ENCODE measurements at regions not wholly inside any gene's neighbourhood (a gene's known extent, or its start where the extent isn't known, plus 50 kb on each side); places are given as distances from the start of the nearest gene placed in this dataset.

- FAIRE-seq = no peak
- no peak for DNase-seq (ENCODE audit: extremely low spot score, insufficient read length, low read depth)
These were observed 112.7 kb upstream of the TMPO start for GRCh38 chr12:98402671-98403070.

GRCh38 chr12:98403385-98403784 is 112.0 kb upstream of the TMPO start:
- DNase-seq (ENCODE audit: extremely low spot score, insufficient read length, low read depth) (no peak), FAIRE-seq (no peak)

- DNase-seq (ENCODE audit: extremely low spot score, insufficient read length, low read depth) = no peak
- FAIRE-seq = peak; percentile 47
These were observed 111.5 kb upstream of the TMPO start for GRCh38 chr12:98403936-98404335.

- FAIRE-seq (no peak), DNase-seq (ENCODE audit: extremely low spot score, insufficient read length, low read depth) (no peak)
These were observed 109.5 kb upstream of the TMPO start for GRCh38 chr12:98405805-98406366.

GRCh38 chr12:98406378-98406777 is 109.0 kb upstream of the TMPO start:
- DNase-seq (ENCODE audit: extremely low spot score, insufficient read length, low read depth) (no peak), FAIRE-seq (no peak)

GRCh38 chr12:98408681-98409080 is 106.7 kb upstream of the TMPO start:
- no peak for FAIRE-seq
- DNase-seq (ENCODE audit: extremely low spot score, insufficient read length, low read depth) = no peak

- no peak for DNase-seq (ENCODE audit: extremely low spot score, insufficient read length, low read depth)
- FAIRE-seq = no peak
These were observed 105.8 kb upstream of the TMPO start for GRCh38 chr12:98409548-98409947.

GRCh38 chr12:98410356-98410755 is 105.0 kb upstream of the TMPO start:
- no peak for DNase-seq (ENCODE audit: extremely low spot score, insufficient read length, low read depth)

GRCh38 chr12:98416845-98417244 is 98.5 kb upstream of the TMPO start:
- no peak for FAIRE-seq
- DNase-seq (ENCODE audit: extremely low spot score, insufficient read length, low read depth) = no peak

More at GRCh38 chr12:98410356-98410755, 105.0 kb upstream of the TMPO start:
- no peak for FAIRE-seq

- no peak for DNase-seq (ENCODE audit: extremely low spot score, insufficient read length, low read depth)
- no peak for FAIRE-seq
These were observed 98.1 kb upstream of the TMPO start for GRCh38 chr12:98417266-98417665.

- DNase-seq (ENCODE audit: extremely low spot score, insufficient read length, low read depth) = no peak
- no peak for FAIRE-seq
These were observed 96.9 kb upstream of the TMPO start for GRCh38 chr12:98418357-98419075.

- no peak for DNase-seq (ENCODE audit: extremely low spot score, insufficient read length, low read depth)
These were observed 96.2 kb upstream of the TMPO start for GRCh38 chr12:98419081-98419794.

GRCh38 chr12:98419795-98420404 is 95.5 kb upstream of the TMPO start:
- no peak for FAIRE-seq
- DNase-seq (ENCODE audit: extremely low spot score, insufficient read length, low read depth) = no peak

More at GRCh38 chr12:98419081-98419794, 96.2 kb upstream of the TMPO start:
- no peak for FAIRE-seq

- DNase-seq (ENCODE audit: extremely low spot score, insufficient read length, low read depth) (no peak), FAIRE-seq (no peak)
These were observed 94.9 kb upstream of the TMPO start for GRCh38 chr12:98420461-98420860.

- DNase-seq (ENCODE audit: extremely low spot score, insufficient read length, low read depth) (no peak), FAIRE-seq (no peak)
These were observed 94.1 kb upstream of the TMPO start for GRCh38 chr12:98421316-98421715.

GRCh38 chr12:98422359-98422758 is 93.0 kb upstream of the TMPO start:
- DNase-seq (ENCODE audit: extremely low spot score, insufficient read length, low read depth) (no peak), FAIRE-seq (no peak)

GRCh38 chr12:98422812-98423211 is 92.6 kb upstream of the TMPO start:
- FAIRE-seq (no peak), DNase-seq (ENCODE audit: extremely low spot score, insufficient read length, low read depth) (no peak)

GRCh38 chr12:98423963-98424362 is 91.4 kb upstream of the TMPO start:
- no peak for FAIRE-seq
- DNase-seq (ENCODE audit: extremely low spot score, insufficient read length, low read depth) = no peak

GRCh38 chr12:98424726-98425401 is 90.5 kb upstream of the TMPO start:
- peak; percentile 68 for FAIRE-seq
- DNase-seq (ENCODE audit: extremely low spot score, insufficient read length, low read depth) = peak; percentile 37

GRCh38 chr12:98425859-98426258 is 89.5 kb upstream of the TMPO start:
- FAIRE-seq = no peak
- no peak for DNase-seq (ENCODE audit: extremely low spot score, insufficient read length, low read depth)

Data from GM18507 (cell line).